Loucy (cell line): ENCODE measurements at regions not wholly inside any gene's neighbourhood (a gene's known extent, or its start where the extent isn't known, plus 50 kb on each side); places are given as distances from the start of the nearest gene placed in this dataset.
A peak's percentile ranks its signal among the peaks of the same experiment; 100 is the strongest.

Source experiments
- H2AFZ ChIP-seq: fragments of 200-600 bp; sonication (generic); 2 replicates; pipeline ENCODE4 v1.6.0; 2016; ENCODE audit warnings: antibody characterized with exemption, mild to moderate bottlenecking, low read length, moderate library complexity
- H3F3A ChIP-seq: fragments of 200-600 bp; 2 replicates; pipeline ENCODE4 v1.6.0; 2016; ENCODE audit warnings: antibody characterized with exemption, low read depth, mild to moderate bottlenecking
- H3K27me3 ChIP-seq: fragments of 200-600 bp; sonication (generic); 2 replicates; pipeline ENCODE4 v1.6.1; 2014; ENCODE audit warnings: low read length, mild to moderate bottlenecking; ENCODE audit not compliant: insufficient read depth, poor library complexity, severe bottlenecking
- H3K36me3 ChIP-seq: fragments of 200-600 bp; sonication (generic); 2 replicates; pipeline ENCODE4 v1.6.1; 2016; ENCODE audit warnings: low read length; ENCODE audit not compliant: insufficient read depth
- H3K4me1 ChIP-seq: fragments of 200-600 bp; sonication (generic); 2 replicates; pipeline ENCODE4 v1.5.1; 2014; ENCODE audit warnings: low read length, mild to moderate bottlenecking; ENCODE audit not compliant: insufficient read depth, poor library complexity, severe bottlenecking
- H3K4me2 ChIP-seq: fragments of 200-600 bp; sonication (generic); 2 replicates; pipeline ENCODE4 v1.6.0; 2014; ENCODE audit warnings: antibody characterized with exemption, low read length, low read depth, mild to moderate bottlenecking; ENCODE audit not compliant: poor library complexity, severe bottlenecking
- H3K4me3 ChIP-seq: fragments of 200-600 bp; sonication (generic); 2 replicates; pipeline ENCODE4 v1.5.1; 2014; ENCODE audit warnings: low read length, mild to moderate bottlenecking, mixed read lengths; ENCODE audit not compliant: poor library complexity, severe bottlenecking
- H3K79me2 ChIP-seq: fragments of 200-600 bp; sonication (generic); 2 replicates; pipeline ENCODE4 v1.6.1; 2014; ENCODE audit warnings: low read length; ENCODE audit not compliant: insufficient read depth
- H3K9ac ChIP-seq: fragments of 200-600 bp; sonication (generic); 2 replicates; pipeline ENCODE4 v1.6.0; 2014; ENCODE audit warnings: mild to moderate bottlenecking, low read depth, low read length, moderate library complexity; ENCODE audit not compliant: poor library complexity, severe bottlenecking
- H3K9me2 ChIP-seq: fragments of 200-600 bp; sonication (generic); replicated peaks from 2 replicates; pipeline ENCODE4 v1.6.1; 2016; ENCODE audit warnings: low read depth, low read length, mixed read lengths
- H3K9me3 ChIP-seq: fragments of 200-600 bp; sonication (generic); 2 replicates; pipeline ENCODE4 v1.6.1; 2014; ENCODE audit warnings: mild to moderate bottlenecking, antibody characterized with exemption, low read length, low read depth; ENCODE audit not compliant: insufficient read depth
- H4K20me1 ChIP-seq: fragments of 200-600 bp; sonication (generic); 2 replicates; pipeline ENCODE4 v1.6.0; 2014; ENCODE audit warnings: antibody characterized with exemption, low read length, mild to moderate bottlenecking; ENCODE audit not compliant: insufficient read depth, poor library complexity, severe bottlenecking
- EZH2phosphoT487 ChIP-seq: fragments of 200-600 bp; IDR thresholded peaks from 2 replicates; pipeline ENCODE4 v1.6.1; 2018; ENCODE audit warnings: antibody characterized with exemption, mild to moderate bottlenecking, moderate library complexity, borderline replicate concordance
- TF ChIP-seq, protein P1 (sequence below): fragments of 200-600 bp; sonication (generic); conservative IDR thresholded peaks from 2 replicates; pipeline ENCODE4 v1.5.1; 2014; ENCODE audit warnings: mild to moderate bottlenecking, antibody characterized with exemption, low read length

DNA sequence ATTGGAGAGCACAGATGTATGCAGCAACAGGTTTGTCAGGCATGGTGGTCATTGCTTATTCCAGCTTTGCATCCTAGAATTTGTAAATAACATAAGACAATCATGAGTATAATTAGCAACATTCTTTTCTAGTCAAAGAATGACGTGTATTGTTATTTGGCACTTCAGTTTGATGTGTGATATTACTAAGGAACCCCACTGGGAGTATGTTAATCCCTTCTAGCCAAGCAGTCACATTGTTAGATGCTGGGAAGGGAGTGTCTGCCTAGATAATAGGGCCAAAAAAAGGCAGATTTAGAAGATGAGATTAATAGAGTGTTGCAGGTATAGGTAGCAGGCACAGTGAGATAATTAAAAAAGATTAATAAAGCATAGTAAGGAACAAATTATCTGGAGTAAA, 159.2 kb upstream of the WDFY3 start:
- Histone ChIP-seq H3F3A (no peaks in the 10 kb centered on the region), H3K9ac (no peak overlapping the region), H3K9me3 (no peaks in the 10 kb centered on the region), H3K36me3 (no peaks in the 10 kb centered on the region), H3K4me3 (no peak overlapping the region), H2AFZ (no peak overlapping the region), H4K20me1 (no peaks in the 10 kb centered on the region), H3K27me3 (no peaks in the 10 kb centered on the region), H3K9me2 (no peaks in the 10 kb centered on the region), H3K79me2 (no peaks in the 10 kb centered on the region), H3K4me1 (no peaks in the 10 kb centered on the region), H3K4me2 (no peak overlapping the region)
- no peak for TF ChIP-seq EZH2phosphoT487
- TF ChIP-seq, protein P1, sequence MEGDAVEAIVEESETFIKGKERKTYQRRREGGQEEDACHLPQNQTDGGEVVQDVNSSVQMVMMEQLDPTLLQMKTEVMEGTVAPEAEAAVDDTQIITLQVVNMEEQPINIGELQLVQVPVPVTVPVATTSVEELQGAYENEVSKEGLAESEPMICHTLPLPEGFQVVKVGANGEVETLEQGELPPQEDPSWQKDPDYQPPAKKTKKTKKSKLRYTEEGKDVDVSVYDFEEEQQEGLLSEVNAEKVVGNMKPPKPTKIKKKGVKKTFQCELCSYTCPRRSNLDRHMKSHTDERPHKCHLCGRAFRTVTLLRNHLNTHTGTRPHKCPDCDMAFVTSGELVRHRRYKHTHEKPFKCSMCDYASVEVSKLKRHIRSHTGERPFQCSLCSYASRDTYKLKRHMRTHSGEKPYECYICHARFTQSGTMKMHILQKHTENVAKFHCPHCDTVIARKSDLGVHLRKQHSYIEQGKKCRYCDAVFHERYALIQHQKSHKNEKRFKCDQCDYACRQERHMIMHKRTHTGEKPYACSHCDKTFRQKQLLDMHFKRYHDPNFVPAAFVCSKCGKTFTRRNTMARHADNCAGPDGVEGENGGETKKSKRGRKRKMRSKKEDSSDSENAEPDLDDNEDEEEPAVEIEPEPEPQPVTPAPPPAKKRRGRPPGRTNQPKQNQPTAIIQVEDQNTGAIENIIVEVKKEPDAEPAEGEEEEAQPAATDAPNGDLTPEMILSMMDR, result no peak

DNA sequence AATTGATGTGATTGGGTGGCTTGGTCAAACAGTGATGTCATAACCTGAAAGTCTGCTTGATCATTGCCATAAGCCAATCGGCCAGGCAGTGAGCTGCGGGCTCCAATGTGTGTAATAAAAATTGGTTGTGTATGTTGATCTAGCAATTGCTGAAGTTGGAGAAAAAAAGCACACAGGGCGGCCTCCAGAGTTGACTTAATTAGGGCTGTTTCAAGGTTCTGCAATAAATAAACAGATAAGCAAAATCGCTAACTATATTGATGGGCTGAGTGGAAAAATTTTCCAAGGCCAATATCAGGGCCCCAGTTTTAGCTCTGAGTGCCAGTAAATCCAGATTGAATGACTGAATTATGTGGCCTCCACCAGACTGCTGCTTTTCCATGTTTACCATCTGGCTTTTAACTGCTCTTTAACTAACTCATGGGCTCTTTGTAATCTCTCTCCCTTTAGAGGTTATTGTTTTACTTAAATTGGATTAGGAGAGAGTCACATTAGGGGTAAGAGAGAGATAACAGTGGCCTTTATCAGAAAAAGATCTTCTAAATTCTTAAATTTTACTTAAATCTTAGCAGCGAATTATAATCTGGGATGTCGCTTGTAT, 160.6 kb upstream of the WDFY3 start:
- Histone ChIP-seq H3K9ac (no peak overlapping the region), H3K9me3 (no peaks in the 10 kb centered on the region), H2AFZ (no peak overlapping the region), H3K4me2 (no peak overlapping the region), H3K79me2 (no peaks in the 10 kb centered on the region), H3K9me2 (no peaks in the 10 kb centered on the region), H3K27me3 (no peaks in the 10 kb centered on the region), H3F3A (no peaks in the 10 kb centered on the region), H4K20me1 (no peaks in the 10 kb centered on the region), H3K4me3 (no peak overlapping the region), H3K36me3 (no peaks in the 10 kb centered on the region), H3K4me1 (no peaks in the 10 kb centered on the region)
- TF ChIP-seq, protein P1, result no peak
- no peak for TF ChIP-seq EZH2phosphoT487

DNA sequence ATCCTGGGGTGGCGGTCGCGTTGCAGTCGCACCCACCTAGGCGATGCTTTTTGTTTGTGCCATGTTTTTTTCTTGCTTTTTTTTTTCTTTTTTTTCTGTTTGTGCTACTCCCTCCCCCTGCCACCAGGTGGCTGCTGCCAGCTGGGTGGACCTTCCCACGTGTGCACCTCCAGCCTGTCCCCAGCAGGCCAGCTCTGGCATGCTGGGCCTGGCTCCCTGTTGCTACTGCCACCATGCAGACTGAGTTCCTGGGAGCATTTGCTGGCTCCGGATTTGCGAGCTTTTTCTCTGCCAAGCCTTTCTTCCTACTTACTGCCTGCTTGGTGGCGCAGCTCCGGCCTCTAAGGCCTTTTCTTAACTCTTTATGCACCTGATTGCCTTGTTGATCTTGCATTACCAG, 161.2 kb upstream of the WDFY3 start:
- no peaks in the 10 kb centered on the region for H3K79me2 ChIP-seq
- peak overlapping the region; percentile 8; the same call in 1 of the 2 replicates for H2AFZ ChIP-seq
- no peak overlapping the region for H3K9ac ChIP-seq
- no peaks in the 10 kb centered on the region for H3K4me1 ChIP-seq
- H4K20me1 ChIP-seq, result no peaks in the 10 kb centered on the region
- TF ChIP-seq EZH2phosphoT487, result no peak
- TF ChIP-seq, protein P1, result peak; percentile 56
- no peaks in the 10 kb centered on the region for H3K9me2 ChIP-seq
- H3F3A ChIP-seq, result no peaks in the 10 kb centered on the region
- no peak overlapping the region for H3K4me3 ChIP-seq
- H3K4me2 ChIP-seq, result no peak overlapping the region
- H3K9me3 ChIP-seq, result no peaks in the 10 kb centered on the region
- no peaks in the 10 kb centered on the region for H3K36me3 ChIP-seq
- no peaks in the 10 kb centered on the region for H3K27me3 ChIP-seq
